Small intestine (tissue), 7 donors: ENCODE measurements at regions not wholly inside any gene's neighbourhood (a gene's known extent, or its start where the extent isn't known, plus 50 kb on each side); places are given as distances from the start of the nearest gene placed in this dataset.

ENCODE experiments used
- DNase-seq, 2 donors: peaks; one replicate each; pipeline versions ENCODE4 v3.0.0 to v3.0.0-alpha.2; 2013
- FAIRE-seq: peaks from 2 replicates; lab custom pipeline; 2012; peaks lifted over from hg19 to GRCh38; lab: Jason Lieb, UNC
- H3K27ac ChIP-seq, 3 donors: one replicate each; pipeline ENCODE4 v1.5.1; 2013; ENCODE audit warnings: low read length in 2 of 3, mild to moderate bottlenecking in 2 of 3, control low read depth in 1 of 3, inconsistent platforms in 1 of 3, low read depth in 1 of 3, moderate library complexity in 1 of 3
- H3K27me3 ChIP-seq, 3 donors: one replicate each; pipeline ENCODE4 v1.6.1; 2013; ENCODE audit warnings: low read length in 3 of 3, inconsistent platforms in 1 of 3; ENCODE audit not compliant: control insufficient read depth in 3 of 3, insufficient read depth in 3 of 3
- H3K36me3 ChIP-seq, 3 donors: one replicate each; pipeline ENCODE4 v1.6.1; 2013; ENCODE audit warnings: low read length in 3 of 3, inconsistent platforms in 1 of 3, low read depth in 1 of 3, mild to moderate bottlenecking in 1 of 3, moderate library complexity in 1 of 3; ENCODE audit not compliant: control insufficient read depth in 3 of 3, insufficient read depth in 2 of 3
- H3K4me1 ChIP-seq, 3 donors: one replicate each; pipeline ENCODE4 v1.6.1; 2013; ENCODE audit warnings: low read length in 2 of 3, inconsistent platforms in 1 of 3, low read depth in 1 of 3, mild to moderate bottlenecking in 1 of 3, moderate library complexity in 1 of 3; ENCODE audit not compliant: control insufficient read depth in 3 of 3, insufficient read depth in 2 of 3
- H3K4me3 ChIP-seq, 3 donors: one replicate each; pipeline ENCODE4 v1.5.1; 2013; ENCODE audit warnings: low read length in 3 of 3, control low read depth in 1 of 3, inconsistent platforms in 1 of 3, low read depth in 1 of 3, mild to moderate bottlenecking in 1 of 3, moderate library complexity in 1 of 3
- H3K9me3 ChIP-seq, 2 donors: one replicate each; pipeline ENCODE4 v1.6.1; 2013; ENCODE audit warnings: low read depth in 1 of 2, low read length in 1 of 2; ENCODE audit not compliant: control insufficient read depth in 2 of 2, insufficient read depth in 1 of 2
- WGBS, 3 donors: extraction: QIAGEN DNeasy Blood & Tissue Kit; methylation state at CpG; one replicate each; pipeline ENCODE4 v1.1.7; 2013; 5-methylcytosine and 5-hydroxymethylcytosine counted together
- donor health status: healthy with polysubstance abuse.
- donor health status: control.
- donor health status: control.
- donor health status: Bipolar disorder and iron deficiency.
- donor health status: healthy.

DNA sequence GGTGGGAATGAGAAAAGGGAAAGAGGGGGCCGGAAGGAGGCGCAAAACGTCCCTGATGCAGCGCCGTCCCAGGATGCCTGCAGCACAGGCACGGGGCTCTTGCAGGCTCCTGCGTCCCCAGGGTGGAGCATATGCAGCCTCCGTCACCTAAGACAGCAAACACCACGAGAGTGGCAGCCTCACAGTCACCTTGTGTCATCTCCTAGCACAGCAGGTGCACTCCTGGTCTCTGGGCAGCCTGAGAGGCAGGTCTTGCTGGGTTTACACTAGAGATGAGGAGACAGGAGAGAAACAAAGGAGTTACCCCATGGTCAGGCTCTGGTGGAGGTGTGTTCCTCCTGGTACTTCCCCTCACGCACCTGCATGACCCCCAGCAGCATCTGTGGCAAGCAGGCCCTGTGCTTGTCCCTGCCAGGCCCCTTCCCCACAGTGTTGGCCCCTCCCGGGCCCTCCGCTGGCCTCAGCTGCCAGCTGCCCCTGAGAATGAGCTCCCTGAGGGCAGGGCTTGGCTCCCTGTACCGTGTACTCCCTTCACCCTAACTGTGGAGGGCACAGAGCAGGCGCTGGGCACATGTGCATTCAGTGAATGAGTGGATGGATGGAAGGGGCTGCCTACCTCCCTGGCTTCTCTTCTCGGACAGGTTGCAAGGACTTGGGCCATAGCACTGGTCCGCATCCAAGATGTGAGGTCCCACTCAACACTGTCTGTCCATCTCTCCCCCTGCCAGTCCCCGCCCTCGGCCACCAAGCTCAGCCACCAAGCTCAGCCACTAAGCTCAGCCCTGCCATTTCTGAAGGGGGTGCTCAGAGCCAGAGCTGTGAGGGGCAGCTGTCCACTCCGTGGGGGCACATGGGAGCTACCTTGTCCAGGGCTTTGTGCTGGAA lies 988.6 kb downstream of the BRD1 start:
- Histone ChIP-seq H3K4me3 (no peak overlapping the region), H3K27ac (no peak overlapping the region), H3K27me3 (peaks cover 0 to 4% (median 0%) of the 10 kb centered on the region in 3 donors), H3K9me3 (no peaks in the 10 kb centered on the region), H3K36me3 (no peaks in the 10 kb centered on the region), H3K4me1 (no peaks in the 10 kb centered on the region)
- WGBS, 3 donors = 63 to 79% (median 64%) methylated on average over 19 of the region's 19 CpGs
- FAIRE-seq (no peak), DNase-seq (no peak)

DNA sequence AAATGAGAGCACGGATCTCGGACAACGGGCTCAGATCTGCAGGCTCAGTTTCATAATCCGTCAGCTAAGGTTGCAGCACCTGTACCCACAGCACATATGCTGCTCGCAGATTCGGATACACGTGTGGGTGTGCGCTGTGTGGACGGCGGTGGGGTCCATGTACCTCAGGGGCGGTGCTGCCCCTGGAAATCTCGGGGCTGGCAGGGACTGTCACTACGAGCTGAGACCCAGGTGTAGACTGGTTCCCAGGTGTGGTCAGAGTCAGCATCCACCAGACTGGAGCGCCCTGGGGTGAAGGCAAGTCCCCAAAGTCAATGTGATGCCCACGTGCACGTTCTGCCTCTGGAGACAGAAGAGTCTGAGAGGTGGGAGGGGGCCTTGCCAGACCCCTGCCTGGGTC lies 989.3 kb downstream of the BRD1 start:
- WGBS, 3 donors = 75 to 88% (median 84%) methylated on average over 16 of the region's 16 CpGs
- Histone ChIP-seq H3K36me3 (no peaks in the 10 kb centered on the region), H3K27me3 (peaks cover 0 to 6% (median 0%) of the 10 kb centered on the region in 3 donors), H3K9me3 (no peaks in the 10 kb centered on the region), H3K4me1 (no peaks in the 10 kb centered on the region), H3K4me3 (no peak overlapping the region), H3K27ac (no peak overlapping the region)
- DNase-seq (no peak), FAIRE-seq (no peak)

GRCh38 chr22:48837341-48837935 lies 990.2 kb downstream of the BRD1 start:
- Histone ChIP-seq H3K4me3 (no peak overlapping the region), H3K9me3 (peaks cover 0 to 2% of the 10 kb centered on the region in 2 donors), H3K36me3 (no peaks in the 10 kb centered on the region), H3K27ac (no peak overlapping the region), H3K4me1 (no peaks in the 10 kb centered on the region), H3K27me3 (peaks cover 0 to 5% (median 0%) of the 10 kb centered on the region in 3 donors)
- no peak for DNase-seq
- 75 to 84% (median 78%) methylated on average over 16 of the region's 16 CpGs for WGBS, 3 donors
- no peak for FAIRE-seq

- WGBS, 3 donors = 82 to 86% (median 83%) methylated on average over 19 of the region's 19 CpGs
- H3K4me3 ChIP-seq = no peak overlapping the region
- no peak overlapping the region for H3K27ac ChIP-seq
- DNase-seq (no peak), FAIRE-seq (no peak)
- peaks cover 0 to 5% (median 0%) of the 10 kb centered on the region in 3 donors for H3K27me3 ChIP-seq
- no peaks in the 10 kb centered on the region for H3K4me1 ChIP-seq
- peaks cover 0 to 2% of the 10 kb centered on the region in 2 donors for H3K9me3 ChIP-seq
- no peaks in the 10 kb centered on the region for H3K36me3 ChIP-seq
Measured at GRCh38 chr22:48836673-48837340, 990.9 kb downstream of the BRD1 start.

GRCh38 chr22:48835857-48836672 lies 991.6 kb downstream of the BRD1 start:
- DNase-seq = no peak
- Histone ChIP-seq H3K36me3 (no peaks in the 10 kb centered on the region), H3K27me3 (peaks cover 0 to 5% (median 0%) of the 10 kb centered on the region in 3 donors), H3K27ac (no peak overlapping the region), H3K4me3 (no peak overlapping the region), H3K9me3 (peaks cover 0 to 2% of the 10 kb centered on the region in 2 donors), H3K4me1 (no peaks in the 10 kb centered on the region)
- FAIRE-seq = no peak
- 83 to 88% (median 84%) methylated on average over 31 to 33 of the region's 33 CpGs for WGBS, 3 donors

- Histone ChIP-seq H3K4me3 (no peak overlapping the region), H3K27ac (no peak overlapping the region), H3K36me3 (no peaks in the 10 kb centered on the region), H3K9me3 (peaks cover 0 to 2% of the 10 kb centered on the region in 2 donors), H3K27me3 (peaks cover 0 to 5% (median 0%) of the 10 kb centered on the region in 3 donors), H3K4me1 (no peaks in the 10 kb centered on the region)
- WGBS, 3 donors = 82 to 89% (median 88%) methylated on average over 11 of the region's 11 CpGs
- FAIRE-seq = no peak
- DNase-seq = no peak
Measured at GRCh38 chr22:48835364-48835763, 992.3 kb downstream of the BRD1 start.

GRCh38 chr22:48834404-48834803 lies 993.3 kb downstream of the BRD1 start:
- Histone ChIP-seq H3K27me3 (peaks cover 0 to 2% (median 0%) of the 10 kb centered on the region in 3 donors), H3K9me3 (peaks cover 0 to 2% of the 10 kb centered on the region in 2 donors), H3K4me1 (no peaks in the 10 kb centered on the region), H3K36me3 (no peaks in the 10 kb centered on the region), H3K27ac (no peak overlapping the region), H3K4me3 (no peak overlapping the region)
- 42 to 60% (median 55%) methylated on average over 5 of the region's 5 CpGs for WGBS, 3 donors
- FAIRE-seq (no peak), DNase-seq (no peak)
